ENCODE measurements at regions not wholly inside any gene's neighbourhood (a gene's known extent, or its start where the extent isn't known, plus 50 kb on each side); places are given as distances from the start of the nearest gene placed in this dataset.

GRCh38 chr20:21941941-21942805, 236.7 kb downstream of the PAX1 start:
- H3K9me2 ChIP-seq (replicated peaks; ENCODE audit: insufficient read depth, low read length) = no peaks in the 10 kb centered on the region
- TF ChIP-seq EZH2phosphoT487 (conservative IDR thresholded peaks at IDR 0.05; ENCODE audit: low read length) = no peak
- no peak overlapping the region for H3K4me2 ChIP-seq (ENCODE audit: low read depth, low read length, poor library complexity, severe bottlenecking)
- H3K36me3 ChIP-seq (ENCODE audit: low read length) = no peaks in the 10 kb centered on the region
- no peaks in the 10 kb centered on the region for H3K79me2 ChIP-seq (ENCODE audit: insufficient read depth, low read length)
- H3K4me3 ChIP-seq (ENCODE audit: insufficient read depth, low read length, poor library complexity, severe bottlenecking) = no peak overlapping the region
- no peaks in the 10 kb centered on the region for H3K9me3 ChIP-seq (ENCODE audit: insufficient read depth, low read length)
- H3F3A ChIP-seq (ENCODE audit: insufficient read depth) = no peaks in the 10 kb centered on the region
- H4K20me1 ChIP-seq (ENCODE audit: low read depth, low read length) = no peaks in the 10 kb centered on the region
- no peak overlapping the region for H3K9ac ChIP-seq (ENCODE audit: low read length)
- no peak overlapping the region for H3K27ac ChIP-seq (ENCODE audit: low read depth, low read length)
- H3K27me3 ChIP-seq (ENCODE audit: low read length) = no peaks in the 10 kb centered on the region
- no peak overlapping the region for H2AFZ ChIP-seq (ENCODE audit: low read depth, low read length, severe bottlenecking)

- no peaks in the 10 kb centered on the region for H3F3A ChIP-seq (ENCODE audit: insufficient read depth)
- no peaks in the 10 kb centered on the region for H4K20me1 ChIP-seq (ENCODE audit: low read depth, low read length)
- H3K9me3 ChIP-seq (ENCODE audit: insufficient read depth, low read length) = no peaks in the 10 kb centered on the region
- no peaks in the 10 kb centered on the region for H3K27me3 ChIP-seq (ENCODE audit: low read length)
- H3K36me3 ChIP-seq (ENCODE audit: low read length) = no peaks in the 10 kb centered on the region
- no peak overlapping the region for H3K4me2 ChIP-seq (ENCODE audit: low read depth, low read length, poor library complexity, severe bottlenecking)
- TF ChIP-seq CTCF (IDR thresholded peaks at IDR 0.05; ENCODE audit: insufficient read depth, low read length, poor library complexity, severe bottlenecking) (no peak), EZH2phosphoT487 (conservative IDR thresholded peaks at IDR 0.05; ENCODE audit: low read length) (no peak)
- H2AFZ ChIP-seq (ENCODE audit: low read depth, low read length, severe bottlenecking) = no peak overlapping the region
- no peak overlapping the region for H3K9ac ChIP-seq (ENCODE audit: low read length)
- H3K9me2 ChIP-seq (replicated peaks; ENCODE audit: insufficient read depth, low read length) = no peaks in the 10 kb centered on the region
- H3K4me3 ChIP-seq (ENCODE audit: insufficient read depth, low read length, poor library complexity, severe bottlenecking) = no peak overlapping the region
- no peak overlapping the region for H3K27ac ChIP-seq (ENCODE audit: low read depth, low read length)
- H3K79me2 ChIP-seq (ENCODE audit: insufficient read depth, low read length) = no peaks in the 10 kb centered on the region
These were observed 231.4 kb downstream of the PAX1 start for GRCh38 chr20:21936720-21937380.

GRCh38 chr20:21936261-21936660, 230.8 kb downstream of the PAX1 start:
- Histone ChIP-seq H3K9ac (ENCODE audit: low read length) (no peak overlapping the region), H3K36me3 (ENCODE audit: low read length) (no peaks in the 10 kb centered on the region), H4K20me1 (ENCODE audit: low read depth, low read length) (no peaks in the 10 kb centered on the region), H3K4me3 (ENCODE audit: insufficient read depth, low read length, poor library complexity, severe bottlenecking) (no peak overlapping the region), H3K79me2 (ENCODE audit: insufficient read depth, low read length) (no peaks in the 10 kb centered on the region), H2AFZ (ENCODE audit: low read depth, low read length, severe bottlenecking) (no peak overlapping the region), H3K27ac (ENCODE audit: low read depth, low read length) (no peak overlapping the region), H3K4me2 (ENCODE audit: low read depth, low read length, poor library complexity, severe bottlenecking) (no peak overlapping the region), H3K9me2 (replicated peaks; ENCODE audit: insufficient read depth, low read length) (no peaks in the 10 kb centered on the region), H3K9me3 (ENCODE audit: insufficient read depth, low read length) (no peaks in the 10 kb centered on the region), H3F3A (ENCODE audit: insufficient read depth) (no peaks in the 10 kb centered on the region), H3K27me3 (ENCODE audit: low read length) (no peaks in the 10 kb centered on the region)
- no peak for TF ChIP-seq CTCF (IDR thresholded peaks at IDR 0.05; ENCODE audit: insufficient read depth, low read length, poor library complexity, severe bottlenecking)
- TF ChIP-seq EZH2phosphoT487 (conservative IDR thresholded peaks at IDR 0.05; ENCODE audit: low read length) = no peak

- H3K36me3 ChIP-seq (ENCODE audit: low read length) = no peaks in the 10 kb centered on the region
- H3K27ac ChIP-seq (ENCODE audit: low read depth, low read length) = no peak overlapping the region
- H3K27me3 ChIP-seq (ENCODE audit: low read length) = no peaks in the 10 kb centered on the region
- H2AFZ ChIP-seq (ENCODE audit: low read depth, low read length, severe bottlenecking) = no peak overlapping the region
- no peaks in the 10 kb centered on the region for H3K79me2 ChIP-seq (ENCODE audit: insufficient read depth, low read length)
- H3F3A ChIP-seq (ENCODE audit: insufficient read depth) = no peaks in the 10 kb centered on the region
- H3K4me2 ChIP-seq (ENCODE audit: low read depth, low read length, poor library complexity, severe bottlenecking) = no peak overlapping the region
- no peak overlapping the region for H3K9ac ChIP-seq (ENCODE audit: low read length)
- no peaks in the 10 kb centered on the region for H4K20me1 ChIP-seq (ENCODE audit: low read depth, low read length)
- no peaks in the 10 kb centered on the region for H3K9me2 ChIP-seq (replicated peaks; ENCODE audit: insufficient read depth, low read length)
- TF ChIP-seq CTCF (IDR thresholded peaks at IDR 0.05; ENCODE audit: insufficient read depth, low read length, poor library complexity, severe bottlenecking) (no peak), EZH2phosphoT487 (conservative IDR thresholded peaks at IDR 0.05; ENCODE audit: low read length) (no peak)
- H3K4me3 ChIP-seq (ENCODE audit: insufficient read depth, low read length, poor library complexity, severe bottlenecking) = no peak overlapping the region
- no peaks in the 10 kb centered on the region for H3K9me3 ChIP-seq (ENCODE audit: insufficient read depth, low read length)
These were observed 228.1 kb downstream of the PAX1 start for GRCh38 chr20:21933526-21933925.
